Loucy (cell line): ENCODE measurements at regions not wholly inside any gene's neighbourhood (a gene's known extent, or its start where the extent isn't known, plus 50 kb on each side); places are given as distances from the start of the nearest gene placed in this dataset.

Experiments used
- CTCF ChIP-seq: fragments of 200-600 bp; sonication (generic); conservative IDR thresholded peaks from 2 replicates; pipeline ENCODE4 v1.5.1; 2014; ENCODE audit warnings: mild to moderate bottlenecking, antibody characterized with exemption, low read length
- EZH2phosphoT487 ChIP-seq: fragments of 200-600 bp; IDR thresholded peaks from 2 replicates; pipeline ENCODE4 v1.6.1; 2018; ENCODE audit warnings: antibody characterized with exemption, mild to moderate bottlenecking, moderate library complexity, borderline replicate concordance

DNA sequence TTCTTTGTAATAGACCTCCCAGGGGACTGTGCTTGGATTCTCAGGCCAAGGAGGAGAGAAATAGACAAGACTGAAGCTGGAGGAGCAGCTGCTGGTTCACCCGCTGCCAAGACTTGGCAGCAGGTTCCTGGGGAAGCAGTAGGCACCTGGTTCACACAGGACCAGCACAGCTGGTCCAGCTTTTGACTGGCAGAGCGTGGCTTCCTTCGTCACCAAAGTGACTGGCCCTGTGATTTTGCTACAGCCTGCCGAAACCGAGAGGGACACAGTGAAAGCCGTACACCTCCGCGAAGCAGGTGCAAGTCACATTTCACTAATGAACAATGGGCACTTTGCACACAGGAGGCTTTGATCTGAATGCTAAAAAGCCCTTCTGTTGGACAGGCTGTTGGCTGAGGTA is 199.0 kb downstream of the RNF144B start:
- TF ChIP-seq CTCF (no peak), EZH2phosphoT487 (no peak)
